K562 (cell line): ENCODE measurements at regions not wholly inside any gene's neighbourhood (a gene's known extent, or its start where the extent isn't known, plus 50 kb on each side); places are given as distances from the start of the nearest gene placed in this dataset.

Experiments
- ATAC-seq: fragments of 200-7000 bp; cut with Tn5 transposase; 3 replicates; pipeline ENCODE4 v1.9.1; 2020; ENCODE audit warnings: moderate library complexity
- BruUV-seq: library from RNA; stranded (reverse); fragments of 400-500 nt; replicated peaks from 2 replicates; lab custom pipeline; 2021; lab: Mats Ljungman, UMichigan
- CTCF ChIA-PET: fragments of 300-600 bp; formaldehyde crosslinking; extraction: SDS; loops from one replicate; lab custom pipeline; 2021; ENCODE audit warnings: low intra/inter-chr PET ratio; lab: Yijun Ruan, JAX
- POLR2A ChIA-PET: fragments of 300-600, 350-650 bp; sonication (Branson Sonifier 250); formaldehyde crosslinking; extraction: SDS; loops from one replicate; lab custom pipeline; 2021; ENCODE audit warnings: antibody characterized with exemption, inconsistent platforms; lab: Yijun Ruan, JAX
- DNase-seq, 4 experiments: peaks; one replicate each; pipeline versions ENCODE4 v3.0.0 to v3.0.0-alpha.2; 2011 to 2018; ENCODE audit warnings: low spot score in 3 of 4, mixed read lengths in 3 of 4; ENCODE audit errors: extremely low read depth in 1 of 4
- FAIRE-seq: peaks from 2 replicates; lab custom pipeline; 2011; peaks lifted over from hg19 to GRCh38; lab: Jason Lieb, UNC
- H2AFZ ChIP-seq: 2 replicates; pipeline ENCODE4 v1.6.0; 2011; ENCODE audit warnings: low read depth, low read length, control low read depth, inconsistent platforms
- H3K27ac ChIP-seq: fragments of 200-600 bp; 3 replicates; pipeline ENCODE4 v1.8.0; 2011; ENCODE audit warnings: low read depth, mild to moderate bottlenecking, control low read depth, inconsistent platforms, low read length, moderate library complexity, mixed read lengths; ENCODE audit errors: extremely low read depth
- H3K27me3 ChIP-seq, 2 experiments: fragments of 300-600 bp in 1 of 2; 2 replicates in 1 of 2; 3 replicates in 1 of 2; pipeline versions ENCODE4 v1.6.0 to v1.8.0; 2011; ENCODE audit warnings: inconsistent platforms in 2 of 2, low read length in 2 of 2, mild to moderate bottlenecking in 1 of 2, mixed read lengths in 1 of 2, moderate library complexity in 1 of 2; ENCODE audit not compliant: control insufficient read depth in 2 of 2, insufficient read depth in 2 of 2
- H3K36me3 ChIP-seq: fragments of 300-600 bp; 3 replicates; pipeline ENCODE4 v1.8.0; 2011; ENCODE audit warnings: mild to moderate bottlenecking, low read length, inconsistent platforms; ENCODE audit not compliant: control insufficient read depth, insufficient read depth
- H3K4me1 ChIP-seq, 2 experiments: fragments of 200-600 bp in 1 of 2; replicated peaks in 1 of 2; 2 replicates in 1 of 2; 3 replicates in 1 of 2; pipeline versions ENCODE4 v1.5.1 to v1.8.0; 2011; ENCODE audit warnings: inconsistent platforms in 2 of 2, low read length in 2 of 2, mild to moderate bottlenecking in 1 of 2, mixed read lengths in 1 of 2, moderate library complexity in 1 of 2; ENCODE audit not compliant: control insufficient read depth in 2 of 2, insufficient read depth in 2 of 2
- H3K4me2 ChIP-seq: 2 replicates; pipeline ENCODE4 v1.6.1; 2011; ENCODE audit warnings: low read length, control low read depth, inconsistent platforms, mixed read lengths; ENCODE audit not compliant: insufficient read depth
- H3K4me3 ChIP-seq: fragments of 200-600 bp; sonication (generic), shearing (Covaris generic); 2 replicates; pipeline ENCODE4 v1.5.1; 2016; ENCODE audit warnings: control low read depth, inconsistent platforms
- H3K79me2 ChIP-seq: fragments of 200-600 bp; 3 replicates; pipeline ENCODE4 v1.8.0; 2011; ENCODE audit warnings: low read length, inconsistent platforms; ENCODE audit not compliant: control insufficient read depth, insufficient read depth
- H3K9ac ChIP-seq, 2 experiments: 2 replicates each; pipeline versions ENCODE4 v1.6.0 to v1.6.1; 2011; ENCODE audit warnings: low read depth in 2 of 2, low read length in 2 of 2, control low read depth in 1 of 2, inconsistent platforms in 1 of 2, mild to moderate bottlenecking in 1 of 2, mixed read lengths in 1 of 2; ENCODE audit not compliant: insufficient read depth in 1 of 2
- H3K9me1 ChIP-seq: one replicate; pipeline ENCODE4 v1.6.0; 2011; ENCODE audit warnings: inconsistent platforms, mild to moderate bottlenecking, low read length, moderate library complexity; ENCODE audit not compliant: control insufficient read depth, insufficient read depth
- H3K9me3 ChIP-seq: replicated peaks from 2 replicates; pipeline ENCODE4 v1.5.1; 2011; ENCODE audit warnings: low read depth, low read length, inconsistent platforms; ENCODE audit not compliant: control insufficient read depth, insufficient read depth
- H4K20me1 ChIP-seq: replicated peaks from 2 replicates; pipeline ENCODE4 v1.6.1; 2011; ENCODE audit warnings: low read length, inconsistent platforms, mixed read lengths; ENCODE audit not compliant: control insufficient read depth, insufficient read depth
- CHAMP1 ChIP-seq: fragments of 450-650 bp; IDR thresholded peaks from 2 replicates; pipeline ENCODE4 v1.6.1; 2016; ENCODE audit warnings: mild to moderate bottlenecking
- ETS2 ChIP-seq: IDR thresholded peaks from 2 replicates; pipeline ENCODE4 v1.6.1; 2016; ENCODE audit warnings: borderline replicate concordance, missing genetic modification characterization, mild to moderate bottlenecking, moderate library complexity, missing compliant biosample characterization; ENCODE audit not compliant: poor library complexity, severe bottlenecking
- FOSL1 ChIP-seq: fragments of 200-800 bp; sonication (Bioruptor generic); conservative IDR thresholded peaks from 2 replicates; pipeline ENCODE4 v1.6.1; 2016; ENCODE audit warnings: missing genetic modification characterization, missing compliant biosample characterization
- GATA2 ChIP-seq: sonication (generic); formaldehyde crosslinking; IDR thresholded peaks from 2 replicates; pipeline ENCODE4 v1.4.0; 2020; ENCODE audit warnings: mild to moderate bottlenecking, missing genetic modification reagents
- KLF13 ChIP-seq: fragments of 450-650 bp; IDR thresholded peaks from 2 replicates; pipeline ENCODE4 v1.6.1; 2016; ENCODE audit warnings: missing genetic modification characterization, low read depth, mild to moderate bottlenecking, missing compliant biosample characterization, moderate library complexity, borderline replicate concordance
- L3MBTL2 ChIP-seq: fragments of 450-650 bp; IDR thresholded peaks from 2 replicates; pipeline ENCODE4 v1.6.1; 2016; ENCODE audit warnings: mild to moderate bottlenecking, moderate library complexity
- NCOR1 ChIP-seq: fragments of 450-650 bp; IDR thresholded peaks from 2 replicates; pipeline ENCODE4 v1.6.1; 2016; ENCODE audit warnings: mild to moderate bottlenecking, moderate library complexity
- NFATC3 ChIP-seq: fragments of 450-650 bp; IDR thresholded peaks from 2 replicates; pipeline ENCODE4 v1.6.1; 2017; ENCODE audit warnings: mild to moderate bottlenecking
- PATZ1 ChIP-seq: fragments of 250-450 bp; sonication (Bioruptor Pico); IDR thresholded peaks from 2 replicates; pipeline ENCODE4 v1.5.0; 2020; ENCODE audit warnings: mild to moderate bottlenecking, borderline replicate concordance
- PHB ChIP-seq: fragments of 250-450 bp; sonication (Bioruptor Pico); IDR thresholded peaks from 2 replicates; pipeline ENCODE4 v1.5.0; 2021
- PHF20 ChIP-seq: fragments of 450-650 bp; IDR thresholded peaks from 2 replicates; pipeline ENCODE4 v1.6.1; 2018; ENCODE audit not compliant: partially characterized antibody
- POLR2A ChIP-seq: fragments of 450-650 bp; conservative IDR thresholded peaks from 2 replicates; pipeline ENCODE4 v1.6.1; 2016
- POLR2B ChIP-seq: fragments of 450-650 bp; IDR thresholded peaks from 2 replicates; pipeline ENCODE4 v1.6.1; 2018; ENCODE audit warnings: low read depth; ENCODE audit not compliant: partially characterized antibody
- RBM22 ChIP-seq: fragments of 200-400 bp; formaldehyde crosslinking; IDR thresholded peaks from 2 replicates; pipeline ENCODE4 v1.6.1; 2018; ENCODE audit warnings: low read length, low read depth; ENCODE audit not compliant: poor library complexity, severe bottlenecking
- RBM39 ChIP-seq: fragments of 200-400 bp; formaldehyde crosslinking; optimal IDR thresholded peaks from 2 replicates; pipeline ENCODE3; 2018; ENCODE audit warnings: low read depth, low read length
- RHOXF2B ChIP-seq: fragments of 250-450 bp; sonication (Bioruptor Pico); conservative IDR thresholded peaks from 2 replicates; pipeline ENCODE4 v1.5.1; 2021
- SIN3A ChIP-seq, 2 experiments: fragments of 150-350 bp in 1 of 2; IDR thresholded peaks; 2 replicates each; pipeline ENCODE4 v1.6.1; 2011 to 2016; ENCODE audit warnings: borderline replicate concordance in 2 of 2, low read depth in 2 of 2, low read length in 2 of 2, mild to moderate bottlenecking in 2 of 2, moderate library complexity in 2 of 2; ENCODE audit not compliant: control insufficient read depth in 1 of 2
- ZNF239 ChIP-seq: fragments of 250-450 bp; sonication (Bioruptor Pico); IDR thresholded peaks from 2 replicates; pipeline ENCODE4 v1.4.0; 2020; ENCODE audit warnings: mild to moderate bottlenecking
- WGBS: fragments of 100-300 bp; shearing (Covaris generic); methylation state at CpG from one replicate; pipeline ENCODE4 v1.1.6; 2016; ENCODE audit warnings: low coverage, mixed read lengths; ENCODE audit not compliant: insufficient coverage; ENCODE audit errors: missing lambda C conversion rate; 5-methylcytosine and 5-hydroxymethylcytosine counted together
- in situ Hi-C: fragments of 300-500 bp; cut with MboI; formaldehyde crosslinking; loops from 4 replicates; pipeline ENCODE4 v1.15.0; 2018; ENCODE audit warnings: inconsistent platforms, mixed read lengths
- intact Hi-C: fragments of 100-400 bp; cut with micrococcal nuclease; formaldehyde crosslinking; loops from 2 replicates; pipeline ENCODE4 v1.14.2; 2022

GRCh38 chr22:49457946-49458707 lies 369.5 kb downstream of the BRD1 start:
- POLR2A ChIA-PET, result no interaction called here
- in situ Hi-C loops, result no loop called here

More at GRCh38 chr22:49457946-49458707, 369.5 kb downstream of the BRD1 start:
- no peaks in the 10 kb centered on the region for H3K79me2 ChIP-seq
- DNase-seq (no peak), ATAC-seq (no peak), FAIRE-seq (no peak)
- intact Hi-C loops, result no loop called here
- BruUV-seq, result no TSS peak
- H3K27me3 ChIP-seq, result no peaks in the 10 kb centered on the region
- no peak overlapping the region for H2AFZ ChIP-seq
- no peak overlapping the region for H3K4me2 ChIP-seq
- no peak overlapping the region for H3K9ac ChIP-seq
- H3K4me3 ChIP-seq, result no peak overlapping the region
- no peaks in the 10 kb centered on the region for H3K9me1 ChIP-seq
- CTCF ChIA-PET, result no interaction called here
- 92% methylated on average over 9 of the region's 14 CpGs for WGBS
- H3K4me1 ChIP-seq, result peaks cover 0 to 12% of the 10 kb centered on the region in 2 experiments; a peak in 1 of 5 replicates
- H3K27ac ChIP-seq, result no peak overlapping the region
- H3K36me3 ChIP-seq, result peaks cover 6% of the 10 kb centered on the region; the same call in 2 of the 3 replicates
- TF ChIP-seq NFATC3 (no peak), L3MBTL2 (no peak), CHAMP1 (no peak), FOSL1 (tag) (no peak), POLR2A (0 out of 2 replicates have a peak, but pooled peaks have one; percentile 29), PATZ1 (CRISPR knock-in tag) (no peak), PHF20 (peak; percentile 25), NCOR1 (no peak), PHB (CRISPR knock-in tag) (no peak), RBM22 (no peak), RBM39 (no peak), GATA2 (CRISPR knock-in tag) (no peak), KLF13 (no peak), SIN3A (IDR thresholded peaks at IDR 0.05; ENCODE audit: borderline replicate concordance in 2 of 2, control insufficient read depth in 1 of 2, low read depth in 2 of 2, low read length in 2 of 2) (no peak), ZNF239 (CRISPR knock-in tag) (no peak), ETS2 (no peak), POLR2B (peak; percentile 37), RHOXF2B (CRISPR knock-in tag) (no peak)
- TF ChIP-seq, all 486 proteins: peak for 3
- H3K9me3 ChIP-seq, result no peaks in the 10 kb centered on the region
- peaks cover 6% of the 10 kb centered on the region; the same call in 1 of the 2 replicates for H4K20me1 ChIP-seq
